ENCODE measurements at regions not wholly inside any gene's neighbourhood (a gene's known extent, or its start where the extent isn't known, plus 50 kb on each side); places are given as distances from the start of the nearest gene placed in this dataset.

DNA sequence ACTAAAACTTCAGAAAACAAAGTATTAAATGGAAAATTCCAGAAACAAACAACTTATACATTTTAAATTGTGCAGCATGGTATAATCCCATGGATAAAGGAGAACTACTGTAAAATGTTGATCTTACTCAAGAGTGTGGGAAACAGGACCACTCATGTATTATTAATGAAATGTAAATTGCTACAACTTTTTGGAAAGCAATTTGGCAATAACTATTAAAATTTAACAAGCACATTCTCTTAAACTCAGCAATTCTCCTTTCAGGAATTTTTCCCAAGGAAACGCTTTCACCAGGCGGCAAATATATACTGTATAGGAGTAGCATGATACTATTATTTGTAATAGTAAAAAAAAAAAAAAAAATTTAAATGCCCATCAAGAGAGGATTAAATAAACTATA lies 284.5 kb upstream of the AMIGO2 start:
- ChIA-PET POLR2A (ENCODE audit: unreplicated experiment) (no interaction called here), CTCF (no interaction called here)
- H3K4ac ChIP-seq (ENCODE audit: low read depth, low read length) = no peak overlapping the region
- no peaks in the 10 kb centered on the region for H3K9me3 ChIP-seq (ENCODE audit: control insufficient read depth, insufficient read depth, low read length)
- H3K23ac ChIP-seq (ENCODE audit: low read depth, low read length) = no peak overlapping the region
- no peaks in the 10 kb centered on the region; the same call in 1 of the 2 replicates for H3K27me3 ChIP-seq (ENCODE audit: control insufficient read depth, insufficient read depth, low read length)
- intact Hi-C loops (cut with micrococcal nuclease) (no loop called here), dilution Hi-C loops (cut with HindIII; ENCODE audit: low sequenced_read_pairs, unreplicated experiment) (no loop called here), in situ Hi-C loops (cut with MboI; ENCODE audit: low sequenced_read_pairs) (no loop called here)
- H3K27ac ChIP-seq (ENCODE audit: insufficient read depth, low read length) = no peak overlapping the region
- no peak overlapping the region for H2AFZ ChIP-seq (replicated peaks; ENCODE audit: low read length, poor library complexity)
- H2BK120ac ChIP-seq (ENCODE audit: low read depth, low read length) = no peak overlapping the region
- no peak overlapping the region for H2BK5ac ChIP-seq (ENCODE audit: low read depth, low read length, poor library complexity, severe bottlenecking)
- H3K4me3 ChIP-seq (ENCODE audit: insufficient read depth, low read depth, low read length) = no peak overlapping the region
- H3K9me1 ChIP-seq (ENCODE audit: insufficient read depth, low read length) = no peaks in the 10 kb centered on the region; the same call in 1 of the 2 replicates
- no peak for TF ChIP-seq CEBPB (IDR thresholded peaks at IDR 0.05; ENCODE audit: low read depth, low read length)
- no peak for TF ChIP-seq FOS (IDR thresholded peaks at IDR 0.05; ENCODE audit: low read depth, low read length)
- no peak for TF ChIP-seq CHD1 (IDR thresholded peaks at IDR 0.05; ENCODE audit: low read depth, low read length)
- no peak for TF ChIP-seq MAZ (IDR thresholded peaks at IDR 0.05; ENCODE audit: borderline replicate concordance, low read depth, low read length)
- TF ChIP-seq, protein P1, sequence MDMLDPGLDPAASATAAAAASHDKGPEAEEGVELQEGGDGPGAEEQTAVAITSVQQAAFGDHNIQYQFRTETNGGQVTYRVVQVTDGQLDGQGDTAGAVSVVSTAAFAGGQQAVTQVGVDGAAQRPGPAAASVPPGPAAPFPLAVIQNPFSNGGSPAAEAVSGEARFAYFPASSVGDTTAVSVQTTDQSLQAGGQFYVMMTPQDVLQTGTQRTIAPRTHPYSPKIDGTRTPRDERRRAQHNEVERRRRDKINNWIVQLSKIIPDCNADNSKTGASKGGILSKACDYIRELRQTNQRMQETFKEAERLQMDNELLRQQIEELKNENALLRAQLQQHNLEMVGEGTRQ (IDR thresholded peaks at IDR 0.05; ENCODE audit: low read depth, low read length) = no peak
- TF ChIP-seq RFX5 (IDR thresholded peaks at IDR 0.05; ENCODE audit: low read depth, low read length) = no peak
- TF ChIP-seq POLR2A (IDR thresholded peaks at IDR 0.05; ENCODE audit: low read depth, low read length) = no peak
- TF ChIP-seq, protein P2, sequence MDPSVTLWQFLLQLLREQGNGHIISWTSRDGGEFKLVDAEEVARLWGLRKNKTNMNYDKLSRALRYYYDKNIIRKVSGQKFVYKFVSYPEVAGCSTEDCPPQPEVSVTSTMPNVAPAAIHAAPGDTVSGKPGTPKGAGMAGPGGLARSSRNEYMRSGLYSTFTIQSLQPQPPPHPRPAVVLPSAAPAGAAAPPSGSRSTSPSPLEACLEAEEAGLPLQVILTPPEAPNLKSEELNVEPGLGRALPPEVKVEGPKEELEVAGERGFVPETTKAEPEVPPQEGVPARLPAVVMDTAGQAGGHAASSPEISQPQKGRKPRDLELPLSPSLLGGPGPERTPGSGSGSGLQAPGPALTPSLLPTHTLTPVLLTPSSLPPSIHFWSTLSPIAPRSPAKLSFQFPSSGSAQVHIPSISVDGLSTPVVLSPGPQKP (IDR thresholded peaks at IDR 0.05; ENCODE audit: borderline replicate concordance, low read depth, low read length) = no peak
- no peak for TF ChIP-seq SMC3 (IDR thresholded peaks at IDR 0.05; ENCODE audit: low read depth, low read length)
- no peak for TF ChIP-seq MXI1 (IDR thresholded peaks at IDR 0.05; ENCODE audit: borderline replicate concordance, low read depth, low read length)
- TF ChIP-seq, protein P3, sequence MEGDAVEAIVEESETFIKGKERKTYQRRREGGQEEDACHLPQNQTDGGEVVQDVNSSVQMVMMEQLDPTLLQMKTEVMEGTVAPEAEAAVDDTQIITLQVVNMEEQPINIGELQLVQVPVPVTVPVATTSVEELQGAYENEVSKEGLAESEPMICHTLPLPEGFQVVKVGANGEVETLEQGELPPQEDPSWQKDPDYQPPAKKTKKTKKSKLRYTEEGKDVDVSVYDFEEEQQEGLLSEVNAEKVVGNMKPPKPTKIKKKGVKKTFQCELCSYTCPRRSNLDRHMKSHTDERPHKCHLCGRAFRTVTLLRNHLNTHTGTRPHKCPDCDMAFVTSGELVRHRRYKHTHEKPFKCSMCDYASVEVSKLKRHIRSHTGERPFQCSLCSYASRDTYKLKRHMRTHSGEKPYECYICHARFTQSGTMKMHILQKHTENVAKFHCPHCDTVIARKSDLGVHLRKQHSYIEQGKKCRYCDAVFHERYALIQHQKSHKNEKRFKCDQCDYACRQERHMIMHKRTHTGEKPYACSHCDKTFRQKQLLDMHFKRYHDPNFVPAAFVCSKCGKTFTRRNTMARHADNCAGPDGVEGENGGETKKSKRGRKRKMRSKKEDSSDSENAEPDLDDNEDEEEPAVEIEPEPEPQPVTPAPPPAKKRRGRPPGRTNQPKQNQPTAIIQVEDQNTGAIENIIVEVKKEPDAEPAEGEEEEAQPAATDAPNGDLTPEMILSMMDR (conservative IDR thresholded peaks at IDR 0.05; ENCODE audit: low read depth, low read length) = no peak
- H4K20me1 ChIP-seq (ENCODE audit: insufficient read depth, low read length) = no peaks in the 10 kb centered on the region
- H2AK9ac ChIP-seq (replicated peaks; ENCODE audit: low read depth, low read length, poor library complexity) = no peak overlapping the region
- ATAC-seq (ENCODE audit: low read depth) = no peak
- no peak overlapping the region for H3K14ac ChIP-seq (replicated peaks; ENCODE audit: low read depth, low read length)
- WGBS, 2 experiments (ENCODE audit: extremely low coverage in 2 of 2, insufficient read length in 1 of 2) = no CpG with 5 or more reads among the region's 2 CpGs
- no peak overlapping the region for H3K18ac ChIP-seq (ENCODE audit: low read depth, low read length)
- H2BK20ac ChIP-seq (ENCODE audit: low read depth, low read length) = no peak overlapping the region
- H4K8ac ChIP-seq (ENCODE audit: low read depth in 2 of 2, low read length in 2 of 2) = no peak overlapping the region
- no peak overlapping the region for H2BK15ac ChIP-seq (ENCODE audit: low read depth, low read length)
- H4K91ac ChIP-seq (ENCODE audit: insufficient read depth, low read depth, low read length) = no peak overlapping the region
- no peaks in the 10 kb centered on the region for H3K79me1 ChIP-seq (ENCODE audit: low read depth in 1 of 2, low read length in 2 of 2)
- BruUV-seq (replicated peaks) = no TSS peak
- H3K36me3 ChIP-seq (ENCODE audit: control insufficient read depth, insufficient read depth, low read length) = no peaks in the 10 kb centered on the region
- no peaks in the 10 kb centered on the region for H3K4me1 ChIP-seq (ENCODE audit: control insufficient read depth, insufficient read depth, low read length)
- H2AK5ac ChIP-seq (ENCODE audit: low read depth, low read length) = no peak overlapping the region
- no peak overlapping the region for H3K4me2 ChIP-seq (ENCODE audit: low read depth, low read length)
- H3K56ac ChIP-seq (ENCODE audit: extremely low read depth, insufficient read depth, low read length) = no peak overlapping the region
- no peak overlapping the region for H3K9ac ChIP-seq (ENCODE audit: low read depth, low read length)
- no peak for DNase-seq
- no peak overlapping the region for H4K5ac ChIP-seq (ENCODE audit: low read depth, low read length)
